GM12872 (cell line): ENCODE measurements at regions not wholly inside any gene's neighbourhood (a gene's known extent, or its start where the extent isn't known, plus 50 kb on each side); places are given as distances from the start of the nearest gene placed in this dataset.

ENCODE experiments used
- CTCF ChIP-seq: IDR thresholded peaks from 3 replicates; pipeline ENCODE4 v1.5.1; 2011; ENCODE audit warnings: low read depth, mild to moderate bottlenecking, low read length, moderate library complexity; ENCODE audit not compliant: insufficient read depth

- TF ChIP-seq CTCF, result no peak
Observed at GRCh38 chr10:44575601-44576380, 190.9 kb upstream of the CXCL12 start.

GRCh38 chr10:44576702-44577191 lies 191.8 kb upstream of the CXCL12 start:
- no peak for TF ChIP-seq CTCF

GRCh38 chr10:44577533-44577932 lies 192.6 kb upstream of the CXCL12 start:
- no peak for TF ChIP-seq CTCF

- TF ChIP-seq CTCF, result no peak
Observed at GRCh38 chr10:44578271-44578670, 193.4 kb upstream of the CXCL12 start.

- no peak for TF ChIP-seq CTCF
Observed at GRCh38 chr10:44581996-44582395, 197.1 kb upstream of the CXCL12 start.

GRCh38 chr10:44587488-44588318 lies 202.8 kb upstream of the CXCL12 start:
- TF ChIP-seq CTCF, result no peak

- TF ChIP-seq CTCF, result no peak
Observed at GRCh38 chr10:44589181-44589943, 204.5 kb upstream of the CXCL12 start.
